GM18519 (cell line): ENCODE measurements at regions not wholly inside any gene's neighbourhood (a gene's known extent, or its start where the extent isn't known, plus 50 kb on each side); places are given as distances from the start of the nearest gene placed in this dataset.
"Not testable (repeated sequence)": the region's sequence is repeated elsewhere in the genome, so short reads cannot be mapped to it uniquely, and the experiment has no call there.

ENCODE experiments used
- ATAC-seq: cut with Tn5 transposase; IDR thresholded peaks from one replicate; pipeline ENCODE4 v1.9.1; 2021; ENCODE audit warnings: mild to moderate bottlenecking, moderate library complexity; ENCODE audit not compliant: unreplicated experiment, low FRiP score

DNA sequence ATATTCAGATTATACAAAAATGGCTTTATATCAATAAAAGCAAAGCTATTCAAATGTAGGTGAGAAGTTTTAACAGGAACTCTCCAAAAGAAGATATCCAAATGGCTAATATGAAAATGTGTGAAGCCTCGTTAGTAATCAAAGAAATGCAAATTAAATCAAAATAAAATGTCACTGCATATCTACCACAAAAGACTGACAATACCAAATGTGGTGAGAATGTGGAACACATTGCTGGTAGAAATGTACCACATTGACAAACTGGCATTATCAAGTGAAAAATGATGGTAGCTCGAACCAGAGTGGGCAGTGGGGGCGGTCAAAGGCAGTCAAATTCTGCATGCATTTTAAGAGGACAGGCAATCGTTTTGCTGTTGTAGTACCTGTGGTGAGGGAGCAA, 1012.7 kb downstream of the TDRD15 start:
- ATAC-seq, result no peak

DNA sequence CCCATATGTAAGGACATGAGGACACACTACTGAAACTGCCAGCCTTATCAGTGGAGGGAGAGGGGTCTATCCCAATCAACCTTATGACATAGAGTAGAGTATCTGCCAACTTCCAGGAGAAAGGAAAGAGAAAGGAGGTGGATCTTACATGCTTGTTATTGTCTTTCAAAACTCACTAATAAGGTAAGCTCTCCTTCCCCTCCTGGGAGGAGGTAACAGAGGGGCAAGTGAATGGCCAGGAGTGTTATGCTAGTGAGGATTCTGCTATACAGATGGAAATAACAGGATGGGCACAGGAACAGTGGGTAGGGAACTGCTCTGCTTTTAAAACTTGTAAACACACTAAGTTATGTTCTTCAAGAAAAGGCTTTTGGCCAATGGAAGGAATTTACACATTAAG, 1020.1 kb downstream of the TDRD15 start:
- no peak for ATAC-seq

DNA sequence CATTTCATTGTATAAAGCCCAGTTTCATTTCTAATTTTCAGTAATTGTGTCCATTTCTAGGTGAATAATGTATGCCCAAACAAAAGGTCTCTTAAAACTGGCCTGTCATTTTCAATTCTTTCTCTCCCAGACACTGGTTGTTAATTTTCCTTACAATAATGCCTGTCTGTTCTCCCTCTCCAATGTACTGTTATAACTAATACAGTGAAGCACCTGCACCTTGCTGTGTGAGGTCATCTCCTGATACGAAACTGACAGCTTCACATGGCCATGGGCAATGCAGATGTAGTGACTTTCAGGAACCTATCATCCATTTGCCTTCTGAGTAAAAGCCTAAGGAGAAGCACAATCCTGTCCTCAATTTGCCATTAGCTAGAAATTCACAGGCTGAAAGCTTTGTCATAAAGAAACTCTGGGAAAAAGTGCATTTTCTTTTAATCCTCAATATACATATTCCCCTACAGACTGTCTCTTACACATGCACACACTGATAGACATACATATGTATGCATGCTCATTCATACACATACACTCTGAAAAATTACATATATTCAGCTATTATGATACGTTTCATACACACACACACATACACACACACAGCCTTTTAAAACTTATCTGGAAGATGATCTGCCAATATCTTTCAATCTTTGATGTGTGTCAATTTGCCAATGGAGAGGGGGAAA, 1030.3 kb downstream of the TDRD15 start:
- ATAC-seq, result no peak

DNA sequence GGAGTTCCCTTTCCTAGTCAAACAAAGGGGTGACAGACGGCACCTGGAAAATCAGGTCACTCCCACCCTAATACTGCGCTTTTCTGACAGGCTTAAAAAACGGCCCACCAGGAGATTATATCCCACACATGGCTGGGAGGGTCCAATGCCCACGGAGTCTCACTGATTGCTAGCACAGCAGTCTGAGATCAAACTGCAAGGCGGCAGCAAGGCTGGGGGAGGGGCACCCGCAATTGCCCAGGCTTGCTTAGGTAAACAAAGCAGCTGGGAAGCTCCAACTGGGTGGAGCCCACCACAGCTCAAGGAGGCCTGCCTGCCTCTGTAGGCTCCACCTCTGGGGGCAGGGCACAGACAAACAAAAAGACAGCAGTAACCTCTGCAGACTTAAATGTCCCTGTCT, 1032.9 kb downstream of the TDRD15 start:
- ATAC-seq, result not testable (repeated sequence)

DNA sequence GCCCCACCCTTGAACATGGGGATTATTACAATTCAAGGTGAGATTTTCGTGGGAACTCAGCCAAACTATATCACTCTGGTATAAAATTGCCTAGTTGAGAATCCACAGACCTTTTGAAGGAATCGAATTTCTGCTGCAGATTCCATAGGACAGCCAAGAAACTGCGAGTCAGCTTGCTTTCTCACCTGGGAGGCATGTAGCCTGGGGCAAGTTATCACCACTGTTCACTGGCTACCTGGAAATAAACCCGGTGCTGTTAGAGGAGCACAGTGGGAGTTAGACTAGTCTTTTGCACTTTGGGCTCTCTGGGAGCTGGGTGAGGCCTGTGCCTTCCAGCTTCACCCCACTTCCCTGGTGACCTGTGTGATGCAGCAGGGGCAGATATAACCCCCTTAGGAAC, 1043.5 kb downstream of the TDRD15 start:
- no peak for ATAC-seq

DNA sequence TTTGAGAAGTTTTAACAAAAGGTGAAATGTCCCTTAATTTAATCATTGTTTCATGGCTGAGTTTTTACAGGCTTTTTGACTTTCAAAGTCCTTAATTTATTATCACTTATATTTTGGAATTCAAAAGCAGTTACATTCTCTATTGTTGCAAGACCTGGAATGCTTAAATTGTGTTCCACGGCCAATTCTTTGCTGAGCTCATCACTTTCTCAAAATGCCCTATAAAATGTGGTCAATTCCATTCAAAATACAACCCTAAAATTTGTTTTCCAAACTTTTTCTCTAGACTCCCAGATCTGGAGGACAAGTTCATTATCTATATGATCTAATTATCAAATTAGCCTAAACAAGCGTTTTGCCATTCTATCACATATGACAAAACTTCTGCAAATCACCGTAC, 1051.2 kb downstream of the TDRD15 start:
- no peak for ATAC-seq

DNA sequence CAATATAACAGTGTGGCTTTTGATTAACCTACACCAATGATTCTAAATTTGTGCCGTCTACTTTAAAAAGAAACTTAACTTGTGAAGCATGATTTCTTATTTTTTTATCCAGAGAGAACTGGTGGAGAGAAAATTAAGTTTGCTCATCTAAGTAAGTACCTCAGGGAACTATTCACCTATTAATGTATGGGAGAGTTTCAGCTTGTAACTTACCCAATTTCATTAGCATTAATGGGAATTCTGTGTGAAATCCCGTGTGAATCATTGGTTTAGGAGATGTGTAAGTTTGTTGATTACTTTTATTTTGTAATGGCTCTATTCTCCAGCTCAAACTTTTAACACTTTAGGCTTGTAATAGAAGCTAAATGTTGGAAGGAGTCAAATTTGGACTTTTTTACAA, 1061.5 kb downstream of the TDRD15 start:
- ATAC-seq, result no peak

DNA sequence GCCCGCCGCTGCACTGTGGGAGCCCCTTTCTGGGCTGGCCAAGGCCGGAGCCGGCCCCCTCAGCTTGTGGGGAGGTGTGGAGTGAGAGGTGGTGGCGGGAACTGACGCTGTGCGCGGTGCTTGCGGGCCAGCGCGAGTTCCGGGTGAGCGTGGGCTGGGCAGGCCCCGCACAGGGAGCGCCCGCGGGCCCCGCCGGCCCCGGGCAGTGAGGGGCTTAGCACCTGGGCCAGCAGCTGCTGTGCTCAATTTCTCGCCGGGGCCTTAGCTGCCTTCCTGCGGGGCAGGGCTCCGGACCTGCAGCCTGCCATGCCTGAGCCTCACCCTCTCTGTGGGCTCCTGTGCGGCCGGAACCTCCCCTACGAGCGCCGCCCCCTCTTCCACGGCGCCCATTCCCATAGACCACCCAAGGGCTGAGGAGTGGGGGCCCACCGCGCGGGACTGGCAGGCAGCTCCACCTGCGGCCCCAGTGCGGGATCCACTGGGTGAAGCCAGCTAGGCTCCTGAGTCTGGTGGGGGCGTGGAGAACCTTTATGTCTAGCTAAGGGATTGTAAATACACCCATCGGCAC, 1062.6 kb downstream of the TDRD15 start:
- ATAC-seq, result not testable (repeated sequence)

DNA sequence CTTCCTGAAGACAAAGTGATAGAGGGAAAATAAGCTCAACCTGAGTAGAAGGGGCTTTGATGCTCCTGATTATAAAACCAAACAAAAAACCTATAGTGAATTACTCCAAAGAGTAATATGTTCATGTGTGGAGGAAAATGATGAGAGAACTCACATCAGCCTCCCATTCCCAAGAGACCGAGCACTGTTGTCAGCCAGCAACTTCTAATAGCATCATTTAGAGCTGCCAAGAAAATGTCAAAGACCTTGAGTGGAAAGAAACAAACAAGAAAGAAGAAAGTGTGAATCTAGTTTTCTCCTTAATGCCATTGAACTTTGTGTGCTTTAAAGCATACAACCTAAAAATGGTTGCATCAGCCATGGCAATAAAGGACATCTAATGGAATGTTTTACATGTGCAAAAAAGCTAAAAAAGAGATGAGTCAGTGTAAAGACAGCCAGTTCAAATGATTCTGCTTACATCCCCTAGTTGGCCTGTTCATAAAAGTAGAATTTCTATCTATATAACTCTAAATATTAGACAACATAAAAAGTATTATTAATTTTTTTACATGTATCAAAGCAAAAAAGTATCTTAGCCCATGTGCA, 1066.2 kb downstream of the TDRD15 start:
- no peak for ATAC-seq

DNA sequence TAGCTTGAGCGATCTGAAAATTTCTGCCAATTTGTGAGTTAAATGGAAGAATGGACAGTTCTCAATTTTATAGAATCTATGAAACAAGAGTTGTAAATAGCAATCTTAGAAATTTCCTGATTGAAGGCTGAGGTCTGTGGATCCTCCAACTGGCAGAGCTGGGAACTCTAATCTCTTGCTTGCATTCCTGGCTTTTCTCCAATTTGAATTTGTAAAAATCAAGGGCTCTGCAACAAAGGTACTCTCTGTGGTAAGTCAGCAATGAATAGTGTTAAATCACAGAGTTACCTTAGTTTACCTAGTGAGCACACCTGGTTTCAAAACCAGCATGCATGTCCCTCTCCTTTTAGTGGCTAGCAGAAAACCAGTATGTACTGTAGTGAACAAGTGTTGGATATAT, 1070.5 kb downstream of the TDRD15 start:
- no peak for ATAC-seq

DNA sequence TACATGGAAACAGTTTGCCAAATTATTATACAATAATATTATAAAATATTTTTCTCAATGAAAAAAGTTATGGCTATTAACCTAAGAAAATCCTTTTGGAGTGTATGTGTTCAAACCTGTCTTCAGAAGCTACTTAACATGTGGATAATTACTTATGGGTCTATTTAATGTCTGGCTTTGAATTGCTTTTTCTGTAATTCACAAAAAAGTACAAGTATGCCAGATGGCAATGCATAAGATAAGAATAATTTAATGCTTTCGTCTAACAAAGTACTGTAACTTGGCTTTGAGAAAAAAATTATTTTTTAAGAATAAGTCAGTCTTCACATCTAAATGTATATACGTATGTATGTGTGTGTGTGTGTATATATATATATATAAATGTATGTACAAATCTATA, 1073.0 kb downstream of the TDRD15 start:
- no peak for ATAC-seq

DNA sequence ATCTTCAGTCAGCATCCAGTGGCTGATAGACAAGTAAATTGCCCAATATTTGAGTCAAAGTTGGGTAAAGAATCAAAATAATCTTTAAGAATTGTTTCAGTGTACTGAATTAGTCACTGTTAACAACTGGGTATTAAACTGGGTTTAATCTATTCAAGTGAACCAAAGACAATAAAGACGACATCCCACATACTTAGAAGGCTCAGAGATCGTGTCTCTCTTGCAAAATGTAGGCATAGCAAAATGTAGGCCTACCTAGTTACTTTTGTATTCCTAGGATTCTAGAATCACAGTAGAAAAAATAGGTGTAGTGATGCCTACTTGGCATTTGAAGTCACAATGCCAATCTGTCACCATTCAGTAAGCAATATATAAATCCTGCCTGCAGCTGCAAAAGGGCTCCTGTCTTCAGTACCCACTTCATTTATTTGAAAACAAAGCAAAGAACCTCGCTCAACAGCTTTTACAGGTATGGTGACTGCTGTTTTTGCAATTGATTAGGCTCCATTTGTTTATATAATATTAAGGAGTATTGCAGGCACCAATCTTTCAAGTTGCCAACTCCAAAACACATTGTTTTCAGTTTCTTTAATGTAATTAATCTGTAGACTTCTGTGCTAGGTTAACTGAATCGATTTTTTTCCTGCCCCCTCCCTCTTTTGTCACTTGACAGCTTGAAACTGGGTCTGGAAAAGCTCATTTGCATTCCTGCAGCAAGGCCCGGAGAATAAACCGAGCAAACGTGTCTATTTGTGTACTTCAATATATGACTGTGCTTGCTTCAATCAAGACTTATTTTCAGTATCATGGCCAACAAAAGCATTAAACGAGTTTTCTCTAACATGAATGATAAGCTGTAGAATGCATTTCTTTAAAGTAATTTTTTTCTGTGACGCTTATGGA, 1074.9 kb downstream of the TDRD15 start:
- no peak for ATAC-seq

DNA sequence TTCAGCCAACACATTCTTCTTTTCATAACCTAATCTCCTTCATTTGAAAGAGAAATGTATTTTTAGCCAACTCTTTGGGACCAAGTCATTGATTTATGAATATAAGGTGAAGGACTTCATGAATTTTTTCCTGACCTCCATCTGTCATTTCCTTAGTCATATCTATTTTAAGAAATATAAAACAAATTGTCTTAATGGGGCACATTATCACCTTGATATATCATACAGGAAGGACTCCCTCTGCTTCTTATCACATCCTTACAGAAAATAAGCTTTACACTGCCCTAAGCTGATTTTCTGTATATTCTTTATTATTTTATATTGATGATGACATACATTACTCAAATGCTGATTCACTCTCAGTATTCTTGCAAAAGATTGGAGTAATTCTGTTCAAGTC, 1076.2 kb downstream of the TDRD15 start:
- no peak for ATAC-seq

DNA sequence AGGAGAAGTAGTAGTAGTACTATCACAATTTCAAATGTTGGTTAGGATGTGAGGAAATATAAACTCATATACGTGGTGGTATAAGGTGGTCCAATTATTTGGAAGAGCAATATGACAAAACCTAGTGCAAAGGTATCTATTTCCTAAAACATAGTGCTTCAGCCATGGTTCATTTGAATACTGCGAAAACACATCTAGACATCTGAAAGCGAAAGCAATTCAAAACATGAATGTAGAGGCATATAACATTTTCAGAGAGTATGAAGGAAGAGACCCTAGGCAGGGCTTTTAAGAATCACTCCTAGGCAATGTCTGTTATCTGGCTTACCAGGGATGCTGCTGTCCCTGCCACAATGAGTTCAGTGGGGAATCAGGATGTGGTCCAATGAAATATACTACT, 1085.8 kb downstream of the TDRD15 start:
- no peak for ATAC-seq

DNA sequence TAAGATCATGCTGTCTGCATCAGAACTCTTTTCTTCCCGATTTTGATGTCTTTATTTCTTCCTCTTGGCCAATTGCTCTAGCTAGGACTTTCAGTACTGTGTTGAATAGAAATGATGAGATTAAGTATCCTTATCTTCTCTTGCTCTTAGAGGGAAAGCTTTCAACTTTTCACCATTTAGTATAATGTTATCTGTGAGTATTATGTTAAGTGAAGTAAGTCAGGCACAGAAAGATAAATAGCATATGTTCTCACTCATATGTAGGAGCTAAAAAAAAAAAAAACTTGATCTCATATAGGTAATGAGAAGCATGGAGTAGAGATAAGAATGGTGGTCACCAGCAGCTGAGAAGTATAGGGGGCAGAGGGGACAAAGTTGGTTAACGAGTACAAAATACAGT, 1089.5 kb downstream of the TDRD15 start:
- ATAC-seq, result no peak

DNA sequence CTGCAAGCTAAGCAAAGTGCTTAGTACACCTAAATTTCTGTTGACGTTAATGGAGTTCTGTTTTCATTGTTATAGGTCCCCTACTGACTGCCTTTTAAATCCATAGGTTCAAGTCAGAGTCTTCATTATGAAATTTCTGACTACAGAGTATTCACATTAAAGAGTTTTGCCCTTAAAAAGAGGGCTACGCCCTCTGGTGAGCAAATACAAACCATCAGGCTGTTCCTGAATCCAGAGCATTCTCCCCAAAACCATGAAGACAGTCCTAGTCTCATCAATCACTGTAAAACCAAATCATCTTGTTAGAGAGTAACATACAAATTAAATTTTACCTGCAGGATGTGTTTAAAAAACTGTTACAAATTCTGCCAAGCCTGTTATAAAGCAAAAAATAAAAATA, 1091.7 kb downstream of the TDRD15 start:
- no peak for ATAC-seq

DNA sequence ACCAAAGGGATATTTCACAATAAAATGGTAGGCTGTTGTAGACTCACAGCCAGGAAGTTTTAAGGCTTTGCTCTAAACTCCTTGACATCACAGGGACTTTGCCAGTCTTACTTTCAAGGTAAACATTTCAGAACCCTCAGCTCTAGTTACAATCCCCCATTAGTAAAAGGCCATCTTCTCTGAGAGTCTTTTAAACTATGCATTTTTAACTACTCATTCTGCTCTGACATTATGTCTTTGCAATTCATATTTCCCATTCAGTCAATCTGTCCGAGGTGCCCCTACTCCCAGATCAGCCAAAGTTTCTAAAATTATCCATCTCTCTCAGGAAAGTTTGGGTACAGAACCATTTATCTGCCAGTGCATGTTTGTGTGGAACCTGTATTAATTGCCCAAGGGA, 1094.1 kb downstream of the TDRD15 start:
- ATAC-seq, result no peak

DNA sequence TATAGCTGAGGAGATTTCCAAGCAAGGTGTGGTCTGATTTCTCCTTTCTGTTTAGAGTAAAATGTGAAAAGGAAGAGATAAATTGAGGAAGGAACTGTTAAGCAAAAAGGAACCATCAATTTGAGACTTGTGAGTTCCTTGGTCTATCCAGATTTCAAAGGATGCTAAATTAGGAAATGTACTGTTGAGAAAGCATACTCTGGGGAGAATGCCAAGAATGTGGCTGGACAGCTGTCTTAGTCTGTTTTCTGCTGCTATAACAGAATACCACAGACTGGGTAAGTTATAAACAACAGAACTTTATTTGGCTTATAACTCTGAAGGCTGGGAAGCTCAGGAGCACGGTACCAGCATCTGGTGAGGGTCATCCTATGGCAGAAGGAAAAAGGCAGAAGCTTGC, 1097.2 kb downstream of the TDRD15 start:
- ATAC-seq, result no peak

DNA sequence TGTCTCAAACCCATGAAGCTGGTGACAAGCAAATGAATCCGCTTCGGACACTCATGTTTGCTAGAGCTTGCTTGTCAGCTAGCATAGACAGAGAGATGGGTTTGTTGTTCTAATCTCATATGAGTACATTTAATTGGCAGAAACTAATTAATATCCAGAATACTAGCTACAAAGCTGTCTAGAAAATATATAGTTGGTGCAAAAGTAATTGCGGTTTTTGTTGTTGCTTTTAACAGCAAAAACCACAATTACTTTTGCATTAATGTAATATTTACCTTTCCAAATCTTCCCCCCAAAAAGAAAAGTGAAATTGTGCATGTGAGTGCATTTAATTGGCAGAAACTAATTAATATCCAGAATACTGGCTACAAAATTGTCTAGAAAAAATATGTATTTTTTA, 1115.2 kb downstream of the TDRD15 start:
- ATAC-seq, result no peak

DNA sequence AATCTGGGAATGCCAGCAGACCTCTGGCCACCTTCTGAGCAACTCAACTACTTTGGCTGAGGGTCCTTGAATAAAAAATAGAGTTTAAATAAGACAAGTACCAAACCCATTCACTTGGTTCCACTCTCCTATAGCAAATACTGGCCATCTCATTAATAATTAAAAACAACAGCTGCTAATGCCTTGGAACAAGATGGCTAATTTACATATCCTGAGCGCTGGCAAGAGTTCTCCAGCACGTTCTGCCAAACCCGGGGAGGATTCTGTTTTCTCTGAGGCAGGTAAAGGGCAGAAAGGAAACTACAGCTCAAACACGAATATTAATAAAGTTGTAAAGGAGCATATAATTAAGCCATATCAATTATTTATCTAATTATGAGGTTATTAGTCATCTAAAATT, 1123.7 kb downstream of the TDRD15 start:
- ATAC-seq, result no peak

DNA sequence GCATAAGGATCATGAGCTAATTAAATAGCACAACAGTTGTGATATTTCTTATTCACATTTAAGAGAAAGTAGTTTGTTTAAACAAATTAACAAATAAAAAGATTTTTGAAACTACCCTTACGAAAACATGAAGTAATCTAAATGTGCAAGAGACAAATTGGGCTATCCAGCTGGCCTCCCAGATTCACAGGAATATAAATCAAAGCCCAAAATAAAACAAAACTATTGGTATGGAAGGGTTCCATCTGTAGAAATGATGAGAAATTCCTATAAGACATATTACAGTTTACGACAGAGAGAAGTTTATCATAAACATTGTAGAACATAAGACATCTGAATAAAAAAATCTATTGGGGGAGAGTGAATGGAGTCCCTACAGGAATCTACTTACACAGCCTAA, 1125.1 kb downstream of the TDRD15 start:
- ATAC-seq, result no peak
